HEK293T (cell line): ENCODE measurements at regions not wholly inside any gene's neighbourhood (a gene's known extent, or its start where the extent isn't known, plus 50 kb on each side); places are given as distances from the start of the nearest gene placed in this dataset.

Source experiments
- ARNT ChIP-seq: fragments of 450-650 bp; IDR thresholded peaks from 2 replicates; pipeline ENCODE4 v1.6.1; 2017; ENCODE audit warnings: mild to moderate bottlenecking
- BHLHE40 ChIP-seq: fragments of 450-650 bp; IDR thresholded peaks from 2 replicates; pipeline ENCODE4 v1.6.1; 2016; ENCODE audit warnings: mild to moderate bottlenecking, moderate library complexity, borderline replicate concordance
- CTBP1 ChIP-seq: fragments of 450-650 bp; IDR thresholded peaks from 2 replicates; pipeline ENCODE4 v1.6.1; 2016; ENCODE audit warnings: borderline replicate concordance
- ELF4 ChIP-seq: fragments of 450-650 bp; IDR thresholded peaks from 2 replicates; pipeline ENCODE4 v1.6.1; 2017; ENCODE audit warnings: antibody characterized with exemption
- FOXA1 ChIP-seq: fragments of 450-650 bp; IDR thresholded peaks from 2 replicates; pipeline ENCODE4 v1.6.1; 2016; ENCODE audit warnings: mild to moderate bottlenecking
- FOXM1 ChIP-seq: fragments of 450-650 bp; IDR thresholded peaks from 2 replicates; pipeline ENCODE4 v1.6.1; 2017; ENCODE audit warnings: mild to moderate bottlenecking, borderline replicate concordance
- HDGF ChIP-seq: fragments of 450-650 bp; IDR thresholded peaks from 2 replicates; pipeline ENCODE4 v1.6.1; 2017; ENCODE audit warnings: antibody characterized with exemption, borderline replicate concordance
- LEF1 ChIP-seq: fragments of 450-650 bp; IDR thresholded peaks from 2 replicates; pipeline ENCODE4 v1.6.1; 2017; ENCODE audit warnings: mild to moderate bottlenecking, borderline replicate concordance
- NFRKB ChIP-seq: fragments of 450-650 bp; IDR thresholded peaks from 2 replicates; pipeline ENCODE4 v1.6.1; 2016; ENCODE audit warnings: mild to moderate bottlenecking, moderate library complexity
- SP1 ChIP-seq: fragments of 450-650 bp; IDR thresholded peaks from 2 replicates; pipeline ENCODE4 v1.6.1; 2017
- TARDBP ChIP-seq: fragments of 450-650 bp; IDR thresholded peaks from 2 replicates; pipeline ENCODE4 v1.6.1; 2016
- ZNF384 ChIP-seq: fragments of 450-650 bp; IDR thresholded peaks from 2 replicates; pipeline ENCODE4 v1.6.1; 2016
- TF ChIP-seq, protein P1 (sequence below): fragments of 450-650 bp; IDR thresholded peaks from 2 replicates; pipeline ENCODE4 v1.6.1; 2016

DNA sequence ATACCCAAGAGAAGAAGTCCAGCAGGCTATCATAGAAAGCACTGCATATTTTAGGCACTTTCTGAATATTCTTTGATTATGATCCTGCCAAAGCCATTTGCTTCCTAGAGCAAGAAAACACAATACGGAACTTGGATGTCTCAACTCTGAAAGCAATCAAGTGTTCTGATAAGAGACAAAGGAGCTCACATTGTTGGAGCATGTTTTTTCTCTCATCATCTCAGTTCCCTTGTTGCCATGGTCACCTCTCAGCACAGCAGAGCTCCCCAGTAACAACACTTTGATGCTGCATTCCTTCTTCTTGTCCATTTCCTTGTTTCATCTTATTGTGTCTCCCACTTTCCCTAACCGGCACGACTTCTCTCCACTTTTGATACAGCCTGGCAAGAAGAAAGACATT is 168.7 kb upstream of the FUT9 start:
- TF ChIP-seq, protein P1, sequence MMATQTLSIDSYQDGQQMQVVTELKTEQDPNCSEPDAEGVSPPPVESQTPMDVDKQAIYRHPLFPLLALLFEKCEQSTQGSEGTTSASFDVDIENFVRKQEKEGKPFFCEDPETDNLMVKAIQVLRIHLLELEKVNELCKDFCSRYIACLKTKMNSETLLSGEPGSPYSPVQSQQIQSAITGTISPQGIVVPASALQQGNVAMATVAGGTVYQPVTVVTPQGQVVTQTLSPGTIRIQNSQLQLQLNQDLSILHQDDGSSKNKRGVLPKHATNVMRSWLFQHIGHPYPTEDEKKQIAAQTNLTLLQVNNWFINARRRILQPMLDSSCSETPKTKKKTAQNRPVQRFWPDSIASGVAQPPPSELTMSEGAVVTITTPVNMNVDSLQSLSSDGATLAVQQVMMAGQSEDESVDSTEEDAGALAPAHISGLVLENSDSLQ: no peak
- TF ChIP-seq ZNF384: no peak
- TF ChIP-seq FOXM1: no peak
- TF ChIP-seq BHLHE40: no peak
- no peak for TF ChIP-seq CTBP1
- TF ChIP-seq ELF4: no peak
- TF ChIP-seq FOXA1: no peak
- no peak for TF ChIP-seq TARDBP
- TF ChIP-seq LEF1: no peak
- no peak for TF ChIP-seq HDGF
- TF ChIP-seq SP1: no peak
- no peak for TF ChIP-seq ARNT
- no peak for TF ChIP-seq NFRKB
